ENCODE measurements at regions not wholly inside any gene's neighbourhood (a gene's known extent, or its start where the extent isn't known, plus 50 kb on each side); places are given as distances from the start of the nearest gene placed in this dataset.
"Not testable (repeated sequence)": the region's sequence is repeated elsewhere in the genome, so short reads cannot be mapped to it uniquely, and the experiment has no call there.

DNA sequence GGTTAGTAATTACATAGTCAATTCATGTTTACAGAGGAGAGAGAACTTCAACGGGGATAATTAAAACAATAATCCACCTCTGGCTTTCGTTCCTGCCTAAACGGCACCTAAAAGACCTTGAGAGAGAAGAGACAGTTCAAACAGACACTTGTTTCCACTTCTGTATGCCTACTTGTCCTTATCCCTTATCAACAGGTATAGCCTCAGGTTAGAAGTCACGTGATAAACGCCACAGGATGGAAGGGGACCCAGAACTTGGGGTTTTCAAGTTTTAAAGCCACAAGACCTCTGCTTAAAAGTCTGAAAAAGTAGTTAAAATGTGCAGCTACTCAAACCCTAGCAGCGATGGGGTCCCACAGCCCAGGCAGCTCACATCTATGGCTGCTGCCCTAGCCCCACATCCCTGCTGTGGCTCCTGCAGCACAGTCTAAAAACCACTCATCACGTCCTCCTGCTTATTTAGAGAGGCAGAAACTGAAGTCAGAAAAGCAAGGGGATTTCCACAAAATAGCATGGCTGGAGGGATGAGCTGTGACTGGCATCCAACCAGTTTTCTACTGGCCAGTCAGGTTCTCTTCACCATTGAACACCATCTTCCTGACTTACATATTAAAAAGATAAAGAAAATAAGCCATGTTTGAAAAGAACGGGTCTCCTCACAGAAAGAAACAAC is 51.2 kb upstream of the SEC16B start:
- DNase-seq (ENCODE audit: low spot score) = no peak

DNA sequence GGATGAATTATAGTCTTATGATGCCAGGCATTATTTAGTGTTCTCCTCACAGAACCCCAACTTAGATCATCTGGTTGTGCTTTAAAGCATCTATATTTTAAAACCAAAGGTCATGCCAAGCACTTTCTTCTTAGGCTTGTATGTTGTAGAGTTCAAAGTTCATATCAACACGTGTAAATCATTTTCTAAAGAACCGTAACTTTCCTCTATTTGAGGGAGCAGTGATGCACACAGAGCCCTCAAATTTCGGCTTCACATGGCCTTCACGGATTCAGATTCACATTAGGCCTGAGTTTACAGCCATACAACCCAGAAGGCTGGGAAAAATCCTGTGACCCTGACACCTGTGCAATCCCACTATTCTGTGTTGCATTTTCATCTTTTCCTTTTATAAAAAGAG is 52.1 kb upstream of the SEC16B start:
- DNase-seq (ENCODE audit: low spot score) = no peak

DNA sequence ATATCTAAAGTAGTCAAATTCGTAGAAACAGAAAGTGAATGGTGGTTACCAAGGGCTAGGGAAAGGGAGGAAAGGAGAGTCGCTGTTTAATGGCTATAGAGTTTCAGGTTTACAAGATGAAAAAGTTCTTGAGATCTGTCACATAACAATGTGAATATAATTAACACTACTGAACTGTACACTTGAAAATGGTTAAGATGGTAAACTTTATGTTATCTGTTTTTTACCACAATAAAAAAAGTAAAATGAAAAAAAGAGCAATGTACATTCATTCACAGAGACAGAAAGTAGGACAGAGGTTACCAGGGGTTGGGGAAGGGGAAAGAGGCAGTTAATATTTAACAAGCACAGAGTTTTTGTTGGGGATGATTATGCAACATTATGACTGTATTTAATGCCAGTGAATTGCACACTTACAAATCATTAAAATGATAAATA is 53.3 kb upstream of the SEC16B start:
- no peak for DNase-seq (ENCODE audit: low spot score)

DNA sequence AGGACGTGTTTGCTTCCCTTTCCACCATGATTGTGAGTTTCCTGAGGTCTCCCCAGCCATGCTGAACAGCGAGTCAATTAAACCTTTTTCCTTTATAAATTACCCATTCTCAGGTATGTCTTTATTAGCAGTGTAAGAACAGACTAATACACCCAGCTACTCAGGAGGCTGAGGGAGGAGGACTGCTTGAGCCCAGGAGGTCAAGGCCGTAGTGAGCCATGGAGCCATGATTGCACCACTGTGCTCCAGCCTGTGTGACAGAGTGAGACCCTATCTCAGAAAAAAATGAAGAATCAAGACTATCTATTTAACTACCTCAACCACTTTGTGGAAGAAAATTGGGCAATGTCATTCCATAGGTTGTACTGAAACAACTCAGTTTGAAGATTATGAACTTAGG is 54.6 kb upstream of the SEC16B start:
- no peak for DNase-seq (ENCODE audit: low spot score)

DNA sequence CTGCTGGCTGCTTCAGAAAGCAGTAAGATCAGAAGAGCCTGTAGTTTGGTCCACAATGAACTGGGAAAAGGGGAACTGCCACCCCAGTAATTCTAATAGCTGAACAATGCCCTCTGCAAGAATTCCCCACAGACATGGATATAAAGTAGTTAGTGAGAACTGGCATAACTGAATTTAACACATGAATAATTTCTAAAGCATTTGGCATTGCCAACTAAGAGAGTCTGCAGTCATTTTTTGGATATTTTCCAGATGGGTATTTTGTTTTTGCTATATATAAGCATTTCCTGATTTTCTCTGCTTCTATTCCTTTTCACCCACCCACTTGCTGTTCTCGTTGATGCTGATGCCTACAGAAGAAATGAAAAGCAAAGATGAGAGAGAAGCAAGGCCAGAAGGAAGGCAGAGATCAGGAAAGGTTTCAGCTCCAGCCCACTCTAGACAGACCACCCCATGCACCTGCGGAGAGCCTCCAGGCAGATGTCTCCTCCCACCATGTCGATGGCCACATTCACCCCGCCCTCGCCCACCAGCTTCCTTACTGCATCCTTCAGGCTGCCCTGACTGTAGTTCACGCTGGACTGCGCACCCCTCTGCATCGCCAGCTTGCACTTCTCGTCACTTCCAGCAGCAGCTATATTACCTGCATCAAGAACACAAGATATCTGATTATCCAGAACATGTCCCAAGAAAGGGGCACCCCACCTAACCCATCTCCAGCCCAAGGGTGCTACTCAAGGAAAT is 55.9 kb upstream of the SEC16B start:
- DNase-seq (ENCODE audit: low spot score) = no peak

DNA sequence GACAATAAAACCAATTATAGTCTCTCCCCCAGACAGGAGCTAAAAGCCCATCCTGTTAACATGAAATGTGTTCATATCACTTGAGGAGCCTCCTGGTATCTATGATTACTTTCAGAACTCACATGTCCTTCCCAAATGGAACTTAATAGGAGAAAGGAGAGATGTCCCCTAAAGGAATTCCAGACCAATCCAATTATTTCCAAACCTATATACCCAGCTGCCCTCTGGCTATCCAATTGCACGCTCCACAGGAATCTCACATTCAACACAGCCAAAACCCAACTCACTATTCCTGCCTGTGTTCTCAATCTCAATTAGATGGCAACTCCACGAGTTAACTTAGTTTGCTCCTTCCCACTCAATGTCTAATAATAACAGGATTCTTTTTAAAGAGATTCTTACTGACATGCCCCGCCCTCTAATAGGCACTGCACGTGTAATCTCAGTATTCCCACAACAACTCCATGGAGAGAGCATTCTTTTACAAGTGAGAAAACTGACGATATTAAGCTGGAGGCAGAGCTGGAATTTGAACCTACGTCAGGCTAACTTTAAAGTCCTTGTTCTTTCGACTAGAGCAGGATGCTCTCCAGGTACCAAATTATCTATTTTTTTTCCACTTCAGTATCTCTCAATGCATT is 59.1 kb upstream of the SEC16B start:
- no peak for DNase-seq (ENCODE audit: low spot score)

DNA sequence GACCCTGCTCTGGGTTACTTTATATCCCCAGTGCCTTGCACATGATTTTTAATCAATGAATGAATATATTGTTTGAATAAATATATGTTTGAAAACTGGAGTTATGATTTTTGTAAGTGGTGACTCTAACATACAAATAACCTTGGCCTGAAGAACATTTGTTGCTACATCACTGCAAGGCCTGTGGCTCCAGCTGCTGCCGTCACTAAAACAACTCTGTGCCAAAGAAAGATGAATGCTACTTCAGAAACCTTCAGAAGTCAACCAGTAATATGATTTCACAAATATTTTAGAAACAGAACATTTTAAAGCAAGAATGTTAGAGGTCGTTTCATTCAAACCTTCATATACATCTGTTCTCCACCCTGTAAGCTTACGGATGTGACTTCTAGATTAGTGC is 60.6 kb upstream of the SEC16B start:
- no peak for DNase-seq (ENCODE audit: low spot score)

DNA sequence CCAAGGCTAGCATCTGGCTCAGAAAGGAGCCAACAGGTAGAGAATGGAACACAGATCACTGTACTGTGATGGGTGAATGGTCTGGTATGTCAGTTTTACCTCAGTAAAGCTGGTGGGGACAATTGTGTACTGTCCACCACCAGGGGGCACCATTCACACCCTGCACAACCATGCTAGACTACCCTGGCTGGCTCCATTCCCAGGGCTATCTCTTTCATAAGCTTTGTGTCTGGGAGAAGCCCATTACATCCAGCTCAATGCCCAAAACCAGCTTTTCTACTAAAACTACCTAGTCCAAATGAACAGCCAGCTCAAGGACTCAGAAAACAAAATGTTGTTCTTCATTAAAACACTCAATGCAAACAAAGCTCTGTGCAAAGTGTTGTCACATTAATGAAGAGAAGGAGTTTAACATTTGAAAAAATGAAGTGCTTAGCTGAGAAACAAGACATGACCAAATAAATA is 62.0 kb upstream of the RASAL2 start:
- peak; percentile 80 for DNase-seq (ENCODE audit: low spot score)

DNA sequence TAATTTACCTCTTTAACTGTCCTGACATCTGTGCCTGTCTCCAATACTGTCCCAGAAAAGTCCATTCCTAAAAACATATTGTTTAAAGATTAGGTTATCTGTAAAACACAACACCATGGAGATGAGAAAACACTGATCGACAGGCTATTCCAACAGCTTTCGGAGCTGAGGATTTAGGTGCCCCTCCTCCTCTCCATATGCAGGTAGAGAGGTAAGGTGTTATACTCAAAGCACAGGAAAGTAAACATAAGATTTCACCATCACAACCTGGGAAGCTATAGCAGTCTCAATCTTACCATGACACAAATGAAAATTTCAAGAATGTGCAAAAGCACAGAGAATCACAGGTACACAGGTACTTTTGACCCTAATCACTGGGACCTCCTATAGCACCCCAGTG is 60.9 kb upstream of the RASAL2 start:
- no peak for DNase-seq (ENCODE audit: low spot score)

DNA sequence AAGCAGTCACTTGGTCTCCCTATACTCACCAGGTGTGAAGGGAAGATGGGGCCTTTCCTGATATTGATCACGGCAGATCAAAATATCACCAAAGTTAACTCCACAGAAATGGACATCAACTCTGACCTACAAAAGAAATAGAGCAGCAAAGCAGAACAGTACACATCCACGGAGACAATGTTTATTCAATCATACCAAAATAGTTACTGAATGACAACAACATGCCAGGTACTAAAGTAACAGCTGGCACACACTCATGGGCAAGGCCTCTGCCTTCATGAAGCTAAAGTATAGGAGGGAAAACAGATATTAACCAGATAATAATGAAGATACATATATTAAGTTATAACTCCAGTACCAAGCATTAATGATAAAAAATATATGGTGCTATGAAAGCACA is 59.2 kb upstream of the RASAL2 start:
- DNase-seq (ENCODE audit: low spot score) = no peak

DNA sequence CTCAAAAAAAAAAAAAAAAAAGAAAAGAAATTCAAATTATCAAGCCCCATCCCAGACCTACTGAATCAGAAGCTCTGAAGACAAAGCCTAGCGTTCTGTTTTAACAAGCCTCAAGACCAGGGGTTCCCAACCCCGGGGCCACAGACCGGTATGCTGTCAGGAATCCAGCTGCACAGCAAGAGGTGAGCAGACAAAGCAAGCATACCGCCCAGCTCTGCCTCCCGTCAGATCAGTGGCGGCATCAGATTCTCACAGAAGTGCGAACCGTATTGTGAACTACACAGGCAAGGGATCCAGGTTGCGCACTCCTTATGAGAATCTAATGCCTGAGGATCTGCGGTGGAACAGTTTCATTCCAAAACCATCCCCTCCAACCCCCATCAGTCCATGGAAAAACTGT is 57.8 kb upstream of the RASAL2 start:
- no peak for DNase-seq (ENCODE audit: low spot score)

DNA sequence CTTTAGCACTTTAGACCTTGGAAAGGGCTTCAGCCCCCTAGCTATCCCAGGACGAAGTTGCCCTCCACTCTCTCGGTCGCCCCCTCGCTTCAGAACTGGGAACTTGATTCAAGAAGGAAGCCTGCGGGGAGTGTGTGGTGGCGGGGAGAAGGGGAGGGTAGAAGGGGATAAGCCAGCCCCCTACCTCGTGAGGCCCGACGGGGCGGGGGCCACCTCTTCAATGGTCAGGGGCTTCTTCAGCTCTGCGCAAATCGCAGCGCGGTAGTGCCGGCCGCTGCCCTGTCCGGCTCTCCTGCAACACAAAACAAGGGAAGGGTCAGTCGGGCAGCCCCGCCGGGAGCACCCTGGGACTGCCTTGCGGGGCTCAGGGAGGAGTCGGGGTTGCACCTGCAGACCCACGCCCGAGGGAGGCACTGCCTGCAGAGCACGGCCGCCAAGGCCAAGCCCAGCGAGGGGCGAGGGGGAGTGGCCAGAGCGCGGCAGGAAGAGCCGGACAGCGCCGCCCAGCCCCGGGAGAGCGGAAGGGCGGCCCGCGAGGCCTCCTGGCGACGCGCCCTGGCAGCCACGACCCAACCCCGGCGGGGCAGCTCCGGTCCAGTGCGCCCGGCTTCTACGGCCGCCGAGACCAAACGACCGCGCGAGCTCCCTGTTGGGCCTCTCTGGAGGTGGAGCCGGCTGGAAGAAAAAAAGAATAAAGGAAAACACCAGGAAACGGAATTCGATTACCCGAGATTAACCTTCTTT is 56.2 kb upstream of the RASAL2 start:
- DNase-seq (ENCODE audit: low spot score) = peak; percentile 80

DNA sequence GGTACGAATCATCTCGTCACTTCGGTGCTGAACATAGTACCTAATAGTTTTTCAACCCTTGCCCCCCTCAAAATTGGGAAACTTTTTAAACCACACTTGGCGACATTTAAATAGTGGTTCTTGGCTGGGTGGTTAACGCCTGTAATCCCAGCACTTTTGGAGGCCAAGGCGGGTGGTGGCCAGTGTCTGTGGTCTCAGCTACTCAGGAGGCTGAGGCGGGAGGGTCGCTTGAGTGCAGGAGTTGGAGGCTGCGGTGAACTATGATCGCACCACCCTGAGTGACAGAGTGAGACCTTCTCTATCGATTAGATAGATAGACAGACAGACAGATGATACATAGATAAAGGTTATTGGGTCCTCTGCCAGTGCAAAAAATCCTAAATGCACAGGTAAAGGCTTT is 55.5 kb upstream of the RASAL2 start:
- no peak for DNase-seq (ENCODE audit: low spot score)

DNA sequence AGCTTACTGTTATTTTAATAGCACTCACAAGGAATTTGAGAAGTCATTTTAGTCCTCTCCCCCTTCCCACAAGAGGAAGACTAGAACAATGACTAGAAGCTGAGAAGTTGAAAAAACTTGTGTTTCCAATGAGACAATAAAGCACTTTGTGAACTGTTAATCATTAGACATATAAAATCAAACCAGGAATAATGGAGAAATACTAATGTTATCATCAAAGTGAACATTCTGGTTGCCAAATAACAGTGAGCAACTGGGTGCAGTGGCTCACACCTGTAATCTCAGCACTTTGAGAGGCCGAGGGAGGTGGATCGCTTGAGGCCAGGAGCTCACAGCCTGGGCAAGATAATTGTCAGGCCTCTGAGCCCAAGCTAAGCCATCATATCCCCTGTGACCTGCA is 54.0 kb upstream of the RASAL2 start:
- no peak for DNase-seq (ENCODE audit: low spot score)

DNA sequence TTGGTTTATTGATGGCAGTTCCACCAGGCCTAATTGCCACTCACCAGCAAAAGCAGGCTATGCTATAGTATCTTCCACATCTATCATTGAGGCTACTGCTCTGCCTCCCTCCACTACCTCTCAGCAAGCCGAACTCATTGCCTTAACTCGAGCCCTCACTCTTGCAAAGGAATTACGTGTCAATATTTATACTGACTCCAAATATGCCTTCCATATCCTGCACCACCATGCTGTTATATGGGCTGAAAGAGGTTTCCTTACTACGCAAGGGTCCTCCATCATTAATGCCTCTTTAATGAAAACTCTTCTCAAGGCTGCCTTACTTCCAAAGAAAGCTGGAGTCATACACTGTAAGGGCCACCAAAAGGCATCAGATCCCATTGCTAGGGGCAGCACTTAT is 50.0 kb upstream of the RASAL2 start:
- not testable (repeated sequence) for DNase-seq (ENCODE audit: low spot score)
